NCI-H526 treated with DMSO at 0.1 percent for 48 hours (cell line): ENCODE measurements at regions not wholly inside any gene's neighbourhood (a gene's known extent, or its start where the extent isn't known, plus 50 kb on each side); places are given as distances from the start of the nearest gene placed in this dataset.
A peak's percentile ranks its signal among the peaks of the same experiment; 100 is the strongest.
"Not testable (repeated sequence)": the region's sequence is repeated elsewhere in the genome, so short reads cannot be mapped to it uniquely, and the experiment has no call there.

ENCODE experiments used
- DNase-seq: peaks from one replicate; lab custom pipeline; 2025; lab: John Stamatoyannopoulos, UW

DNA sequence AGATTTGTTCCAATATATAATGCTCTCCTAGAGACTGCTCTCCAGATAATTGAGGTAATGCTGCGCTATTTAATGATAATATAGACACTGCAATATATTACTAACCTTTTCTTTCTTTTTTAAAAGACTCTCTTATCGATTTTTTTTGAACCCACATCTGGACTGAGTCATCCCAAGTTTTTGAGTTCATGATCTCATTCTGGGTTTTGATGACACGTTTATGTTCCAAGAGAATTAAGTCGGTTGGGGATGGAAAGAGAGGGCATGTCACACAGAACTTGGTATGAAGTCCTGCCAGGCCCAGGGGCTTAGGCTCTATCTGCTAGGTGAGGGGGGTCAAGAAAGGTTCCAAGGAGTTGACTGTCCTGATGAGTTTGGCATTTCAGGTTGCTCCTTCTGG is 431.1 kb downstream of the MFSD1 start:
- DNase-seq, result no peak

DNA sequence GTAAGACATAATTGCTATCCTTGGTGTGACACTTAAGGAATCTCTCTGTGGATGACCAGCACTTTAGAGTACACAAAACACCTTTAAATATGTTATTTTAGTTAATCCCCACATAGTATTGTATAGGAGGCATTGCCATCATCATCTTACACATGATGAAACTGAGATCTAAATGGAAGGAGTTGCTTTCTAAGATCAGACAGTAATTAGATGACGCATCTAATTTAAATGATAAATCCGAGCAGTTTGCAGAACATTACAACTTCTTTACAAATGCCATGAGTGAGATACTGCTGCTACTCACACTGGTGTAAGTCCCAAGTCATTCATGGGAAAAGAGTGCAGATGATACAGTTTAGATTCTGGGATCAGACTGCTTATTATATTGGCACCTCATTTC is 431.9 kb downstream of the MFSD1 start:
- DNase-seq, result no peak

DNA sequence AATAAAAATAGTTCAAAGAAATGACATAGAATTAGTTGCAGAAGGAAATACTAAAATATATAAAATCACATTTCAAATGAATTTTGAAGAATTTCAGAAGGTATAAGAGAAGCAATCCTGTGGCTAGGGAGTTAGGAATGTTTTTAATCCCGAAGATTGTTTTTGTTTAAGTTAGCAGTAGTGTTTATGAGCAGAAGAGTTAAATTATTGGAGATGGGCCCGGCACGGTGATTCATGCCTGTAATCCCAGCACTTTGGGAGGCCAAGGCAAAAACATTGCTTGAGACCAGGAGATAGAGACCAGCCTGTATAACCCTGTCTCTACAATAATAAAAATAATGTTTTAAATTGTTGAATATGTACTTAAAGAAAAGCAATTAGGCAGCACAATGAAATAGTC is 432.5 kb downstream of the MFSD1 start:
- DNase-seq, result no peak

GRCh38 chr3:159236321-159236720 is 434.5 kb downstream of the MFSD1 start:
- no peak for DNase-seq

- no peak for DNase-seq
Observed at GRCh38 chr3:159237226-159237625, 435.4 kb downstream of the MFSD1 start.

DNA sequence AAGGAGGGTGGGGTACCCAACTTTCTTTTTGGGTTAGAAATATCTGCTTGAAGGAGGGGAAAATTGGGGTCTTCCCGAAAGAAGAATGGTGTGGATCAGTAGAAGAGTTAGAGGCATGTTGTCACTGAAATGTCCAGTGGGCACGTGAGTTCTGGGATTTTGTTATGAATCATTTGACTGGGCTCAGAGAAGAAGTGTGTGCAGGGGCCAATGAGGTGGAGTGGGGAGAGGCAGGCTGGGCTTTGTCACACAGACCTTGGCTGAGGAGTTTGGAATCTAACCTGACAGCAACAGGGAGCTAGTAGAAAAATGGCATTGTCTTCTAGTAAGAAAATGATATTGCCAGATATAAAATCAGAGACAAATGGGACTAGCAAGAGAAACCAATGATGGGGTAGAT is 436.8 kb downstream of the MFSD1 start:
- no peak for DNase-seq

DNA sequence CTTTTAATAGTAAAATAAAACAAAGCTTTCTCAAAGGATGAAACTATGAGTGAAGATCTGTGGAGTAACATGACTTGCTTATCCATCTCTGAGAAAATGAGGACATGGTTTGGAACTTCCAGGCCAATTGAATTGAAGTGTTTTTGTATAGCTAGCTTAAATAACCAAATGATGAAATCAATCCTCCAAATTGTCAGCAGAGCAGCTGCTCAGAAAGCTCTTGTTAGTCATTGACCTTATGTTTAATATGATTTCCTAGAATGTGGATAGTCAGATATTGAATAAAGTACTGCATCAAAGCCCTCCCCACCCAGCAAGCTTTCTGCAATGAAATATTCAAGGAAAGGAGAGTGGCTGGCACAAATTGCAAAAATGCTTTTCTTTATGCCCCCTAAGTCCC is 437.2 kb downstream of the MFSD1 start:
- no peak for DNase-seq

DNA sequence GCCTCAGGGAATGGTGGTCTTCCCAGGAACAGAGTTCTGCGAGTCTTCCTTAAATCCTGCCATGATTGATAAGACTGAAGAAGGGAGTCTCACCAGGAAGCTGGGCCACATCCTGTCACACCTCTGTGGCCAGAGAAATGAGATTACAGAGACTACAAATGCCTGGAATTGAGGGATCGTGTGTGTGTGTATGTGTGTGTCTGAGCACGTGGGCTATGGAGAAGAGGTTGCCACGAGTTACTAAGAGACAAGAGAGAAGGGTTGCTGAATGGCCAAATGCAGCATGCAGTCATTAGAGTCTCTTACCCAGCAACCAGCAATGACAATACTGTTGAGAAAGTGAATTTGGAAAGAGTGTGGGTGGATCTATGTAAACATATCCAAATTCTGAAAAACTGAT is 443.1 kb downstream of the MFSD1 start:
- DNase-seq, result no peak

GRCh38 chr3:159245871-159246270 is 444.0 kb downstream of the MFSD1 start:
- no peak for DNase-seq

DNA sequence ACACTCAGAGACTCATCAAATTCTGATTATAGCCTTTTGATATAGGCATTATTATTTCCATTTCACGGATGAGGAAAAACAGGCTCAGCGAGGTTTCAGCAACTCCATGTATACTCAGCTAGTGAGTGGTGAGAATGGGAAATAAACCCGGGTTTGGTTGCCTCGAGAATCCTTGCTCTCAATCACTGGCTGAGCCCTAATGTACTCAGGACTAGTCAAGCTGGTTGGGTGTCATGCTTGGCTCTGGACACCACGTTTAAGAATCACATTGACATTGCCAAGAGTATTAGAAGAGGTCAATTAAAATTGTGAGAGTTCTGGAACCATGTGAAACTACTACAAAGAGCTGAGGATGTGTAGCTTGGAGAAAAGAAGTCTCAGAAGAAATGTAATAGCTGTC is 444.5 kb downstream of the MFSD1 start:
- DNase-seq, result no peak

DNA sequence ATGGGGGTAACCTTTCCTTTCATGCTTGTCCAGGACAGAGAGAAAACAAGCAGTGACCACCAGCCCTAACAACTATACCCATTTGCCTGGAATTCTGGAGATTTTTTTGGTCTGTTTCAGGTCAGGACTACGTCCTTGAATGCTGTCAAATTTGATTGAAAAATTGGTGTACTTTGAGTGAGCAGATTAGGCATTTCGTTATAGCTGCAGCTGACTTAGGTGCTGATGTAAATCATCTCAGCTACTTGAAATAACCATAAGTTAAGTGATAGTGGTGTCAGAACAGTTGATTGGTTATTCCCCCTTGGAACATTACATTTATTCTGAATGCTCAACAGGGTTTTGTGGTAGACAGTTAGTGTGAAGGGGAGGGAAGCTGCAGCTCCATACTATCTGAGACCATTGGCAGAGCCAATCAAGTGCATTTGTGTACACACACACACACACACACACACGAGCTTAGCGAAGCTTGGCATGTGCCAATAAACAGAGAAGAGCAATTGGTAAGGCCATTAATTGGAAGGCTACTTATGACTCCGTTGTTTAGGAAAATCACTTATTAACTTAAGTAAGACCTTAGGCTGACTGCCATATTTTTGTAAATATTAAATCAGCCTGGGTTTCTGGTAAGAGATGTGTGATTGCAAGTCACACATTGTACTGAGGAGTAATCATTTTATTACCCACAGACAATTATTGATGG is 447.8 kb downstream of the MFSD1 start:
- DNase-seq, result no peak

DNA sequence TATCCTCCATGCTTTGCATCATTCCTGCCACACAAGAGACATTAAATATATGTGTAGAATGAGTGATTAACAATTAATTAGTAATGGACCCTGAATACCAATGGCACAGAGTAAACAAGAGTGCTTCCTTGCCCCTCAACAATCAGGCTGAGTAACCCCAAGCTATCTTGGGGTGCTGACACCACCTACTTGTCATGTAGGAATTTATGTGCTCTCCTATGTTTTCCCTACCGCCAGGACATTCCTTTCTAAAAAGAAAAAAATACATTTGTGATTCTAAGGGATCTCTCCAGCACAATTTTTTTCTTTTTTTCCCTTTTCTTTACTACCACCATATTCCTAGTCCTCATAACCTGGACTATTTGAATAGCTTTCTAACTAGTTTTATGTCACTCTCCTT is 449.1 kb downstream of the MFSD1 start:
- DNase-seq, result no peak

- DNase-seq, result no peak
Observed at GRCh38 chr3:159252274-159252673, 450.4 kb downstream of the MFSD1 start.

DNA sequence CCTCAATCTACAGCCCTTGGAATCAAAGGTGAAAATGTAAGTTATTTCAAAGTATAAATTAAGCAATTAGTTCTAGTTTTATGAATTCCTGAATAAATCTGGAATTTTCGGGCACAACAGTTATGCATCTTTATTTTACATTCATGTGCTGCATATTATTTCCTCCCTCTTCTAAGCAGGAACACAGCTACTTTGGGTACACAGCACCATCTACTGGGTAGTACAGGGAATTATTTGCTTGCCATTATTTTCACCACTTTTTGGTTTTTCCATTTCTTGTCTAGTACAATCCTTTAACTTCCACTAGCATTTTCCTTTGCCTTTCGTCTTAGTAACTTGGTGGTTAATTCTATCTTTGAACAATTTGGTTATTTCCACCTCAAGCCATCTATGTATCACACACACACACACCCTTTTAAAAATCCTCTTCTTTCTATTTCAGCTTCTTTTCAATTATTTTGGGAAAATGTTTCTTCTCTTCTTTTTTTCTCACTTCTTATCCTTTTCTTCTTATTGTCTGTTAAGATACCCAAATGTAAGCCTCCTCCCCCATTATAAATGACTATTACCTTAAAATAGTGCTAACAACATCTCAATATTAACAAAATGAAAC is 451.0 kb downstream of the MFSD1 start:
- DNase-seq, result peak; percentile 5

GRCh38 chr3:159253860-159254259 is 452.0 kb downstream of the MFSD1 start:
- DNase-seq, result no peak

GRCh38 chr3:159257954-159258353 is 456.1 kb downstream of the MFSD1 start:
- no peak for DNase-seq

GRCh38 chr3:159258934-159259333 is 457.1 kb downstream of the MFSD1 start:
- no peak for DNase-seq

DNA sequence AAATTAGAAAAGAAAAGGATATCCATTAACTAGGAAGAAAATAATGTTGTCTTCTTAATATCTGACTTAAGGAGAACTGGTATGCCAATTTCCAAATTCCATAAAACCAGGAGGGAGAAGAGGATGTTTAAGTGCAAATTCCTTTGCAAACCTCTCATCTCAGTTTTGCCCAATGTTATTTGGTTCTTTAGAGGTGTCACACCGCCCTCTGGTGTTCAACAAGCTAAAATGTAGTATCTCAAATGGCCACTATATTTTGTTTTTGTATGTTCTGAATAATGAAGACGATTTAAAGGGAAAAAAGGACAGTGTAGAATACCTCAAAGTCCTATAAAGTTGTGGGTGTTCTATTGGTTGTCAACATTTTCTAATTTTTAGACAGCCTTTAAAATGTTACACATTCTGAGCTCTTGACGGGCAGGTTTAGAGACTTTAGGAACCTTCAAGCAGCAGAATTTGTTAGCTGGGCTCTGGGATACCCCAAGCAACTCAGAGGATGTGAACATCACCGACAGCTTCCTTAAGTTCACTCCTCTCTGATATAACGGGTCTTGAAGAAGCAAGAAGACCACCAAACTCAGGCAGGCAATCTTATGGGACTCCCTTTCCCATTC is 458.3 kb downstream of the MFSD1 start:
- DNase-seq, result peak; percentile 17

DNA sequence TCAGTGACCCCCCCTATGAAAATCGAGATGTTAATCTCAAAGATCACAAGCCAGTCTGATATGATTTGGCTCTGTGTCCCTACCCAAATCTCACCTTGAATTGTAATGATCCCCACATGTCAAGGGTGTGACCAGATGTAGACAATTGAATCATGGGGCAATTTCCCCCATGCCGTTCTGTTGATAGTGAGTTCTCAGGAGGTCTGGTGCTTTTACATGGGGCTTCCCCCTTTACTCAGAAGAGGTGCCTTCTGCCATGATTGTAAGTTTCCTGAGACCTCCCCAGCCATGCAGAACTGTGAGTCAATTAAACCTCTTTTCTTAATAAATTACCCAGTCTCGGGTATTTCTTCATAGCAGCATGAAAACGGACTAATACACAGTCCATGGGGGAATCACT is 459.5 kb downstream of the MFSD1 start:
- not testable (repeated sequence) for DNase-seq

DNA sequence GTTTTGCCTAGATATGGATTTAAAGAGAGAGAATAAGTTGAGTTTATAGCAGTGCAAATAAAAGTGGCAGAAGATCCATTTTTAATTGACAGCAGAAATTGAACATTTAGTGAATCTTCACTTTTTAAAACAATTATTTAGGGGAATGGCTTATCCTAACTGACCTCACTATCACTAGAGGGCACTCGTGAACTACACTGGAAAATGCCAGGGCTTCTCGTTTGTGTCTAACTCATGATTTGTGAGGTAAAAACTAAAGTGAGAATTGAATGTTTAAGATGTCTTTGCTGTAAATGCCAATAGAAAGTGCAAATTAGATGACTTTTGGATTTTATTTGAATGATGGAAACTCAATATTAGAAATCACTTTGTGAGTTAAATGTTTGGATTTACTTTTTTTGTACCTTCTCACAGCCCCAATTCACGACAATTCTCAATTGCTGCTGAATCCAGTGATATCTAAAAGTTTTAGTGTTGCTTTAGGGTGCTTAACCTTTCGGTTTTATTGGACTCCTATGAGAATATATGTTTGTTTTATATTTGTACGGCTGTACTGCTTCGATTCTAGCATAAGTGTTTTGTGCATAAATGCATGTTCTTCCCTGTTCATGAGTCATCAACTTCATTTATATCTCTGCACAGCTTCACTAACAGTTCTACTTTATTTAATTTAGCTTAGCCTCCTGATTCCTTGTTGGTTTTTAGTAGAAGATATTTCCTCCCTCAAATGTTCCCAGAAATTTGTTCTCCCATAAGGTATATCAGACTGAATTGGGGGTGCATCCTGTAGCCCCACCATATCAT is 462.1 kb downstream of the MFSD1 start:
- DNase-seq, result no peak

DNA sequence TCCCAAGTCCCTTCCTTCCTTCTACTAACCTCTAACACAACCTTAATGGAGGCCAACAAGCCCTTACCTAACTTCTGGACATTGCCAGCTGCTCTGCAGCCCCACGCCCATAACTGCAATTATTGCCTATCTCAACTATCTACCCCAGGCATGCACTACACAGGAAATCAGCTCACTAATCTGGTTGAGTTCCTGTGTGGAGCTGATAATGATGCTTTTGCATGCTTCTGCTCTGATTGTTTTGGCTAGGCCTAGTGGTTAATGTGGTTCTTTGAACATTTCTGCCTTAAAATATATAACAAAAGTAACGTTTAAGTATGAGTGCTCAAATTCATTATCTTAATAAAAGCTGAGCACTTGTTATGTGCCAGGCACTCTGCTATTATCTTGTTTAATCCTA is 463.9 kb downstream of the MFSD1 start:
- no peak for DNase-seq

DNA sequence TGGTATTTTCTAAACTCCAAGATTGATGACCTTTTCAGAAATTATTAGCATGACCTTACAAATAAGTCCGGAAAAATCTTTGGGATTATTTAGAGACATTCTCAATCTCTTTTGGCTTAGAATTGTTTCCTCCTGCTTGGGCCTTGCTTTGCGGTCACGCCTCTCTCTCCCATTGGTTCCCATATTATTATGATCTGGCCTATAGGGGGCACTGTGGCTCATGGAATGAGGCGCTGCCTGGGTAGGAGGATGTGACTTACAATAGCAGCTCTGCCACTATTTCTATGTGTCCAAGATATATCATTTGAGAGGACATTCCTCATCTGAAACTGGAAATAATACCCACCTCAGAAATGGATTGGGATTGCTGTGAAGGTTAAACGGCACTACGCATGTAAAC is 464.9 kb downstream of the MFSD1 start:
- DNase-seq, result peak; percentile 47
